SU-DHL-6 (cell line): ENCODE measurements at regions not wholly inside any gene's neighbourhood (a gene's known extent, or its start where the extent isn't known, plus 50 kb on each side); places are given as distances from the start of the nearest gene placed in this dataset.
A peak's percentile ranks its signal among the peaks of the same experiment; 100 is the strongest.

Experiments
- CTCF ChIP-seq: fragments of 200-600 bp; sonication (generic); IDR thresholded peaks from one replicate; pipeline ENCODE4 v1.5.1; 2017; ENCODE audit warnings: antibody characterized with exemption, mild to moderate bottlenecking, low read length, moderate library complexity; ENCODE audit not compliant: insufficient read depth, poor library complexity, severe bottlenecking
- EZH2phosphoT487 ChIP-seq: fragments of 200-600 bp; sonication (generic), shearing (Covaris generic); conservative IDR thresholded peaks from 2 replicates; pipeline ENCODE4 v1.6.1; 2018; ENCODE audit warnings: mild to moderate bottlenecking, antibody characterized with exemption, low read length, moderate library complexity, mixed read lengths

GRCh38 chr16:11405331-11406176 lies 60.3 kb downstream of the RMI2 start:
- TF ChIP-seq CTCF (peak; percentile 51), EZH2phosphoT487 (no peak)
